ENCODE measurements at regions not wholly inside any gene's neighbourhood (a gene's known extent, or its start where the extent isn't known, plus 50 kb on each side); places are given as distances from the start of the nearest gene placed in this dataset.

DNA sequence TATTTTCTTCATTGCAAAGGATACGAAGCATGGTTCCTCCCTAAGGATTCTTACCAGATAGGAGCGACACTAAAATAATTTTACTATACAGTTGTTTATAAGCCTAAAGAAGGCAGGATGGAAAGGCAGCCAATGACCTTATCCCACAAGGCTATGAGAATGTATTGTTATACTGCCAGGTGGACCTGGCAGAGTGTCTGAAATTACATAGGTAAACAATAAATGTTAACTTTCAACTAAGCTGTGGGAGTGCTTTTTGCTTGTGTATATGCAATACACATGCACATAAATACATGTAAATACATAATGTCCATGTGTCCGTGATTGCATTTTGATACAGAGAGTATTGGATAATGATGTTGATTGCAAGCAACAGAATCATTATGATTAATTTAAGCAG is 850.6 kb downstream of the CENPC start:
- TF ChIP-seq CTCF (IDR thresholded peaks at IDR 0.05; ENCODE audit: insufficient read depth, low read length, poor library complexity, severe bottlenecking) (no peak), EZH2phosphoT487 (conservative IDR thresholded peaks at IDR 0.05; ENCODE audit: low read length) (no peak)

Measured in SU-DHL-6 (cell line).